Heart right ventricle (tissue), 16 donors: ENCODE measurements at regions not wholly inside any gene's neighbourhood (a gene's known extent, or its start where the extent isn't known, plus 50 kb on each side); places are given as distances from the start of the nearest gene placed in this dataset.

Source experiments
- ATAC-seq, 8 donors: fragments of 200-7000 bp; cut with Tn5 transposase; one replicate each; pipeline ENCODE4 v1.9.1; 2020; ENCODE audit warnings: mild to moderate bottlenecking in 8 of 8, moderate library complexity in 8 of 8, moderate number of reproducible peaks in 1 of 8
- DNase-seq, 2 donors: peaks; one replicate each; pipeline ENCODE4 v3.0.0-alpha.2; 2020
- H3K27ac ChIP-seq, 10 donors: fragments of 200-600 bp; sonication (generic) in 2 of 10; one replicate each; pipeline versions ENCODE4 v1.5.0 to v1.8.0; 2020 to 2022; ENCODE audit warnings: mild to moderate bottlenecking in 3 of 10
- H3K27me3 ChIP-seq, 7 donors: fragments of 200-600 bp; one replicate each; pipeline ENCODE4 v1.8.0; 2021 to 2022; ENCODE audit warnings: mild to moderate bottlenecking in 2 of 7
- H3K36me3 ChIP-seq, 9 donors: fragments of 200-600 bp; sonication (generic) in 1 of 9; one replicate each; pipeline versions ENCODE4 v1.5.0 to v1.8.0; 2020 to 2022; ENCODE audit warnings: mild to moderate bottlenecking in 2 of 9
- H3K4me1 ChIP-seq, 9 donors: fragments of 200-600 bp; sonication (generic) in 1 of 9; one replicate each; pipeline versions ENCODE4 v1.5.0 to v1.8.0; 2020 to 2022; ENCODE audit warnings: mild to moderate bottlenecking in 4 of 9
- H3K4me3 ChIP-seq, 10 donors: fragments of 200-600 bp; sonication (generic) in 2 of 10; one replicate each; pipeline versions ENCODE4 v1.5.0 to v1.8.0; 2020 to 2022; ENCODE audit warnings: mild to moderate bottlenecking in 7 of 10, moderate library complexity in 2 of 10
- H3K9me3 ChIP-seq, 11 donors: fragments of 200-600 bp in 10 of 11; sonication (generic) in 2 of 11; one replicate each; pipeline versions ENCODE4 v1.5.0 to v1.8.0; 2013 to 2022; ENCODE audit warnings: mild to moderate bottlenecking in 2 of 11, control low read depth in 1 of 11, moderate library complexity in 1 of 11
- CTCF ChIP-seq, 9 donors: fragments of 200-600 bp; sonication (generic) in 2 of 9; IDR thresholded peaks; one replicate each; pipeline versions ENCODE4 v1.5.0 to v1.8.0; 2021 to 2022; ENCODE audit warnings: antibody characterized with exemption in 9 of 9, mild to moderate bottlenecking in 5 of 9, moderate library complexity in 1 of 9
- WGBS, 2 donors: extraction: QIAGEN DNeasy Blood & Tissue Kit; methylation state at CpG; one replicate each; pipeline ENCODE4 v1.1.7; 2013; ENCODE audit warnings: inconsistent platforms in 1 of 2; 5-methylcytosine and 5-hydroxymethylcytosine counted together
- intact Hi-C, 10 donors: fragments of 100-400 bp; cut with DNase I; formaldehyde crosslinking; loops; one replicate each; pipeline versions ENCODE4 v1.11.1 to v1.14.2; 2022
- donor health status: Arrhythmogenic right ventricular cardiomyopathy.
- donor health status: ischemic (EF 13 %, LVEDD 7.1; RV severe dilation, severe dysfunction).
- donor health status: healthy with polysubstance abuse.
- donor health status: DM: no; HTN: yes; CAD: no.
- donor health status: DM: no; HTN: no; CAD: no.
- donor health status: ischemic (EF 25% LVEDD 6.9; RV normal size, moderate dysfunction).
- donor health status: ischemic (EF 25% LVEDD 5.7; RV mildly dilated, moderate dysfunction).
- donor health status: healthy.
- donor health status: DM: yes; HTN: yes; CAD: no.
- donor health status: Ischemic cardiomyopathy.
- donor health status: ischemic (EF 35%, LVEDD 5.7; RV mildly dilated, moderate dysfunction).
- donor health status: nonischemic (EF 11% LVEDD 7.7; RV severe dilation, severe dysfunction).
- donor health status: DM: yes; HTN: yes; CAD: no.
- donor health status: PGD.
- donor health status: ischemic (EF 29% LVEDD 5.4; RV normal size, mild dysfunction).
- donor health status: nonischemic (EF 23%, LVEDD 6.1; RV moderate dilation, normal function).

- ATAC-seq (no peak), DNase-seq (no peak)
- no peak overlapping the region for H3K27ac ChIP-seq
- no peaks in the 10 kb centered on the region for H3K36me3 ChIP-seq
- H3K4me1 ChIP-seq: peaks cover 0 to 5% (median 0%) of the 10 kb centered on the region in 9 donors
- peaks cover 0 to 3% (median 0%) of the 10 kb centered on the region in 7 donors for H3K27me3 ChIP-seq
- intact Hi-C loops: no loop called here
- no peak for TF ChIP-seq CTCF (IDR thresholded peaks at IDR 0.05)
- H3K9me3 ChIP-seq: peaks cover 0 to 30% (median 11%) of the 10 kb centered on the region in 11 donors
- H3K4me3 ChIP-seq: no peak overlapping the region
Measured at GRCh38 chr3:36232797-36233489, 147.4 kb upstream of the STAC start.

GRCh38 chr3:36244728-36245127 is 135.6 kb upstream of the STAC start:
- Histone ChIP-seq H3K27me3 (no peaks in the 10 kb centered on the region), H3K4me1 (no peaks in the 10 kb centered on the region), H3K9me3 (no peaks in the 10 kb centered on the region), H3K36me3 (no peaks in the 10 kb centered on the region), H3K4me3 (no peak overlapping the region), H3K27ac (no peak overlapping the region)
- 91 to 95% methylated on average over 1 of the region's 1 CpG for WGBS, 2 donors
- ATAC-seq (no peak), DNase-seq (no peak)
- no peak for TF ChIP-seq CTCF (IDR thresholded peaks at IDR 0.05)
- intact Hi-C loops: no loop called here

- TF ChIP-seq CTCF (IDR thresholded peaks at IDR 0.05): no peak
- Histone ChIP-seq H3K9me3 (peaks cover 0 to 26% (median 8%) of the 10 kb centered on the region in 11 donors), H3K27ac (no peak overlapping the region), H3K4me1 (no peaks in the 10 kb centered on the region), H3K27me3 (no peaks in the 10 kb centered on the region), H3K36me3 (no peaks in the 10 kb centered on the region), H3K4me3 (no peak overlapping the region)
- no peak for DNase-seq
- ATAC-seq: no peak
- intact Hi-C loops: no loop called here
- WGBS, 2 donors: 87 to 89% methylated on average over 3 of the region's 3 CpGs
Measured at GRCh38 chr3:36248374-36248773, 131.9 kb upstream of the STAC start.

- H3K27ac ChIP-seq: no peak overlapping the region
- DNase-seq: no peak
- intact Hi-C loops: no loop called here
- no peaks in the 10 kb centered on the region for H3K4me1 ChIP-seq
- no peaks in the 10 kb centered on the region for H3K27me3 ChIP-seq
- no peaks in the 10 kb centered on the region for H3K36me3 ChIP-seq
- no peak for TF ChIP-seq CTCF (IDR thresholded peaks at IDR 0.05)
- ATAC-seq: no peak
- 79 to 82% methylated on average over 1 of the region's 1 CpG for WGBS, 2 donors
- H3K4me3 ChIP-seq: no peak overlapping the region
- peaks cover 0 to 39% (median 8%) of the 10 kb centered on the region in 11 donors for H3K9me3 ChIP-seq
Measured at GRCh38 chr3:36250191-36250590, 130.1 kb upstream of the STAC start.
